Heart left ventricle (tissue), 13 donors: ENCODE measurements at regions not wholly inside any gene's neighbourhood (a gene's known extent, or its start where the extent isn't known, plus 50 kb on each side); places are given as distances from the start of the nearest gene placed in this dataset.

ENCODE experiments used
- POLR2A ChIP-seq, 2 donors: fragments of 450-650 bp; IDR thresholded peaks; one replicate each; pipeline ENCODE4 v1.6.1; 2017; ENCODE audit warnings: antibody characterized with exemption in 2 of 2, mild to moderate bottlenecking in 2 of 2, moderate library complexity in 2 of 2
- TF ChIP-seq, protein P1 (sequence below), 12 donors: fragments of 200-600 bp; sonication (generic) in 4 of 12; IDR thresholded peaks; one replicate each; pipeline versions ENCODE4 v1.5.0 to v1.8.0; 2018 to 2022; ENCODE audit warnings: antibody characterized with exemption in 12 of 12, mild to moderate bottlenecking in 5 of 12
- donor health status: ischemic (EF 13 %, LVEDD 7.1; RV severe dilation, severe dysfunction).
- donor health status: DM: no; HTN: yes; CAD: no.
- donor health status: DM: no; HTN: no; CAD: no.
- donor health status: ischemic (EF 25% LVEDD 6.9; RV normal size, moderate dysfunction).
- donor health status: ischemic (EF 25% LVEDD 5.7; RV mildly dilated, moderate dysfunction).
- donor health status: ischemic (EF 35%, LVEDD 5.7; RV mildly dilated, moderate dysfunction).
- donor health status: nonischemic (EF 11% LVEDD 7.7; RV severe dilation, severe dysfunction).
- donor health status: DM: yes; HTN: yes; CAD: no.
- donor health status: PGD.
- donor health status: ischemic (EF 29% LVEDD 5.4; RV normal size, mild dysfunction).
- donor health status: nonischemic (EF 23%, LVEDD 6.1; RV moderate dilation, normal function).

- TF ChIP-seq, protein P1, sequence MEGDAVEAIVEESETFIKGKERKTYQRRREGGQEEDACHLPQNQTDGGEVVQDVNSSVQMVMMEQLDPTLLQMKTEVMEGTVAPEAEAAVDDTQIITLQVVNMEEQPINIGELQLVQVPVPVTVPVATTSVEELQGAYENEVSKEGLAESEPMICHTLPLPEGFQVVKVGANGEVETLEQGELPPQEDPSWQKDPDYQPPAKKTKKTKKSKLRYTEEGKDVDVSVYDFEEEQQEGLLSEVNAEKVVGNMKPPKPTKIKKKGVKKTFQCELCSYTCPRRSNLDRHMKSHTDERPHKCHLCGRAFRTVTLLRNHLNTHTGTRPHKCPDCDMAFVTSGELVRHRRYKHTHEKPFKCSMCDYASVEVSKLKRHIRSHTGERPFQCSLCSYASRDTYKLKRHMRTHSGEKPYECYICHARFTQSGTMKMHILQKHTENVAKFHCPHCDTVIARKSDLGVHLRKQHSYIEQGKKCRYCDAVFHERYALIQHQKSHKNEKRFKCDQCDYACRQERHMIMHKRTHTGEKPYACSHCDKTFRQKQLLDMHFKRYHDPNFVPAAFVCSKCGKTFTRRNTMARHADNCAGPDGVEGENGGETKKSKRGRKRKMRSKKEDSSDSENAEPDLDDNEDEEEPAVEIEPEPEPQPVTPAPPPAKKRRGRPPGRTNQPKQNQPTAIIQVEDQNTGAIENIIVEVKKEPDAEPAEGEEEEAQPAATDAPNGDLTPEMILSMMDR (IDR thresholded peaks at IDR 0.05): no peak
- TF ChIP-seq POLR2A (IDR thresholded peaks at IDR 0.05): no peak
These were observed 512.0 kb upstream of the NR3C2 start for GRCh38 chr4:148954011-148954749.
